Hepatocyte (in vitro differentiated cells): ENCODE measurements at regions not wholly inside any gene's neighbourhood (a gene's known extent, or its start where the extent isn't known, plus 50 kb on each side); places are given as distances from the start of the nearest gene placed in this dataset.

Experiments
- CTCF ChIP-seq: fragments of 200-600 bp; sonication (generic); IDR thresholded peaks from 2 replicates; pipeline ENCODE4 v1.5.1; 2016; ENCODE audit warnings: antibody characterized with exemption, mild to moderate bottlenecking; ENCODE audit not compliant: poor library complexity
- EZH2 ChIP-seq: fragments of 200-600 bp; sonication (generic); IDR thresholded peaks from 2 replicates; pipeline ENCODE4 v1.6.1; 2016; ENCODE audit warnings: antibody characterized with exemption, mild to moderate bottlenecking, borderline replicate concordance

GRCh38 chr14:79989990-79990389, 221.3 kb downstream of the DIO2 start:
- TF ChIP-seq EZH2 = no peak
- TF ChIP-seq CTCF = no peak
